HepG2 (cell line): ENCODE measurements at regions not wholly inside any gene's neighbourhood (a gene's known extent, or its start where the extent isn't known, plus 50 kb on each side); places are given as distances from the start of the nearest gene placed in this dataset.

ENCODE experiments used
- ARID2 ChIP-seq: sonication (generic); formaldehyde crosslinking; IDR thresholded peaks from 2 replicates; pipeline ENCODE4 v1.8.1; 2022; ENCODE audit warnings: mild to moderate bottlenecking, missing genetic modification reagents, borderline replicate concordance
- NFYB ChIP-seq: sonication (generic); formaldehyde crosslinking; IDR thresholded peaks from 2 replicates; pipeline ENCODE4 v1.4.0; 2020; ENCODE audit warnings: missing genetic modification reagents
- PAXIP1 ChIP-seq: sonication (generic); formaldehyde crosslinking; conservative IDR thresholded peaks from 2 replicates; pipeline ENCODE4 v1.4.0; 2020; ENCODE audit warnings: mild to moderate bottlenecking, missing genetic modification reagents, moderate library complexity
- PRDM15 ChIP-seq: sonication (generic); formaldehyde crosslinking; IDR thresholded peaks from 2 replicates; pipeline ENCODE4 v1.4.0; 2020; ENCODE audit warnings: missing genetic modification reagents
- RAD21 ChIP-seq: fragments of 450-650 bp; formaldehyde crosslinking; IDR thresholded peaks from 2 replicates; pipeline ENCODE4 v1.5.0; 2020; ENCODE audit warnings: mild to moderate bottlenecking
- RXRA ChIP-seq: sonication (generic); formaldehyde crosslinking; IDR thresholded peaks from 2 replicates; pipeline ENCODE4 v1.5.1; 2020; ENCODE audit warnings: missing genetic modification reagents
- ZNF24 ChIP-seq: fragments of 450-650 bp; IDR thresholded peaks from 2 replicates; pipeline ENCODE4 v1.6.1; 2017; ENCODE audit warnings: antibody characterized with exemption, mild to moderate bottlenecking
- ZNF570 ChIP-seq: sonication (generic); formaldehyde crosslinking; IDR thresholded peaks from 2 replicates; pipeline ENCODE4 v1.4.0; 2020; ENCODE audit warnings: mild to moderate bottlenecking, missing genetic modification reagents, borderline replicate concordance
- ZNF792 ChIP-seq: IDR thresholded peaks from 2 replicates; pipeline ENCODE4 v1.6.1; 2016
- ZNF883 ChIP-seq: sonication (generic); formaldehyde crosslinking; IDR thresholded peaks from 2 replicates; pipeline ENCODE4 v1.5.1; 2020; ENCODE audit warnings: mild to moderate bottlenecking, missing genetic modification reagents; ENCODE audit errors: not compliant biosample characterization
- TF ChIP-seq, protein P1 (sequence below): sonication (generic); formaldehyde crosslinking; IDR thresholded peaks from 2 replicates; pipeline ENCODE4 v1.5.1; 2020; ENCODE audit warnings: missing genetic modification reagents, mild to moderate bottlenecking, borderline replicate concordance

DNA sequence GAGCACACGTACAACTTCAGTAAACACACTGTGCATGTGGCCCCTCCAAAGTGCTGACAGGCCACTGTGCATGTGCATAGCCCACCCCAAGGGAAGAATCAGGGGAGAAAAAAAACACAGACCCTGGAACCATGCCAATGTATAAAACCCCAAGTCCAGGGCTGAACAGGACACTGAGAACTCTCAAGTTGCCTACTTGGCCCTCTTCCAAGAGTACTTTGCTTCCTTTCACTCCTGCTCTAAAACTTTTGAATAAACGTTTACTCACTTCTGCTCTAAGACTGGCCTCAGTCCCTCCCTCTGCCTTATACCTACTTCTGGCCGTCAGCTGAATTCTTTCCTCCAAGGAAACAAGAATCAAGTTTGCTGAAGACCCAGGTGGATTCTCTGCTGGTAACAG, 77.7 kb upstream of the NFIB start (continued):
- TF ChIP-seq, protein P1, sequence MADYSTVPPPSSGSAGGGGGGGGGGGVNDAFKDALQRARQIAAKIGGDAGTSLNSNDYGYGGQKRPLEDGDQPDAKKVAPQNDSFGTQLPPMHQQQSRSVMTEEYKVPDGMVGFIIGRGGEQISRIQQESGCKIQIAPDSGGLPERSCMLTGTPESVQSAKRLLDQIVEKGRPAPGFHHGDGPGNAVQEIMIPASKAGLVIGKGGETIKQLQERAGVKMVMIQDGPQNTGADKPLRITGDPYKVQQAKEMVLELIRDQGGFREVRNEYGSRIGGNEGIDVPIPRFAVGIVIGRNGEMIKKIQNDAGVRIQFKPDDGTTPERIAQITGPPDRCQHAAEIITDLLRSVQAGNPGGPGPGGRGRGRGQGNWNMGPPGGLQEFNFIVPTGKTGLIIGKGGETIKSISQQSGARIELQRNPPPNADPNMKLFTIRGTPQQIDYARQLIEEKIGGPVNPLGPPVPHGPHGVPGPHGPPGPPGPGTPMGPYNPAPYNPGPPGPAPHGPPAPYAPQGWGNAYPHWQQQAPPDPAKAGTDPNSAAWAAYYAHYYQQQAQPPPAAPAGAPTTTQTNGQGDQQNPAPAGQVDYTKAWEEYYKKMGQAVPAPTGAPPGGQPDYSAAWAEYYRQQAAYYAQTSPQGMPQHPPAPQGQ (CRISPR knock-in tag), result no peak
- no peak for TF ChIP-seq NFYB (CRISPR knock-in tag)
- TF ChIP-seq ZNF792 (CRISPR knock-in tag), result no peak
- TF ChIP-seq RXRA, result no peak
- no peak for TF ChIP-seq RAD21
- no peak for TF ChIP-seq ZNF883 (CRISPR knock-in tag)
- no peak for TF ChIP-seq PRDM15 (CRISPR knock-in tag)
- no peak for TF ChIP-seq ARID2
- no peak for TF ChIP-seq ZNF570 (CRISPR knock-in tag)
- no peak for TF ChIP-seq ZNF24
- no peak for TF ChIP-seq PAXIP1
